DND-41 (cell line): ENCODE measurements at regions not wholly inside any gene's neighbourhood (a gene's known extent, or its start where the extent isn't known, plus 50 kb on each side); places are given as distances from the start of the nearest gene placed in this dataset.

Source experiments
- ATAC-seq: fragments of 200-7000 bp; cut with Tn5 transposase; 3 replicates; pipeline ENCODE4 v1.9.1; 2021; ENCODE audit warnings: low read depth; ENCODE audit not compliant: insufficient read depth
- DNase-seq: peaks from one replicate; pipeline ENCODE4 v3.0.0-alpha.2; 2020
- H2AFZ ChIP-seq: 2 replicates; pipeline ENCODE4 v1.6.0; 2012; ENCODE audit warnings: low read depth, low read length
- H3K27ac ChIP-seq: 2 replicates; pipeline ENCODE4 v1.5.1; 2012; ENCODE audit warnings: low read length, inconsistent platforms
- H3K27me3 ChIP-seq: fragments of 200-600 bp; sonication (generic); 2 replicates; pipeline ENCODE4 v1.6.0; 2012; ENCODE audit warnings: low read length, mild to moderate bottlenecking, inconsistent platforms; ENCODE audit not compliant: insufficient read depth, poor library complexity
- H3K36me3 ChIP-seq: 2 replicates; pipeline ENCODE4 v1.5.1; 2012; ENCODE audit warnings: low read length, inconsistent platforms; ENCODE audit not compliant: insufficient read depth
- H3K4me1 ChIP-seq: 2 replicates; pipeline ENCODE4 v1.5.1; 2012; ENCODE audit warnings: mild to moderate bottlenecking, low read length; ENCODE audit not compliant: insufficient read depth
- H3K4me2 ChIP-seq: 2 replicates; pipeline ENCODE4 v1.6.0; 2012; ENCODE audit warnings: mild to moderate bottlenecking, moderate library complexity, low read length, inconsistent platforms; ENCODE audit not compliant: insufficient read depth
- H3K4me3 ChIP-seq, 2 experiments: fragments of 200-600 bp in 1 of 2; shearing (Covaris generic) in 1 of 2; 2 replicates each; pipeline ENCODE4 v1.5.1; 2012 to 2016; ENCODE audit warnings: inconsistent platforms in 2 of 2, low read length in 2 of 2, mild to moderate bottlenecking in 2 of 2, low read depth in 1 of 2, moderate library complexity in 1 of 2
- H3K79me2 ChIP-seq: 2 replicates; pipeline ENCODE4 v1.6.0; 2012; ENCODE audit warnings: low read length, inconsistent platforms; ENCODE audit not compliant: insufficient read depth
- H3K9ac ChIP-seq: 2 replicates; pipeline ENCODE4 v1.6.0; 2012; ENCODE audit warnings: low read depth, mild to moderate bottlenecking, inconsistent platforms, low read length, moderate library complexity
- H3K9me3 ChIP-seq: 2 replicates; pipeline ENCODE4 v1.5.1; 2012; ENCODE audit warnings: low read length, moderate library complexity, mild to moderate bottlenecking, inconsistent platforms; ENCODE audit not compliant: insufficient read depth, severe bottlenecking
- H4K20me1 ChIP-seq: 2 replicates; pipeline ENCODE4 v1.6.0; 2012; ENCODE audit warnings: low read length; ENCODE audit not compliant: insufficient read depth
- EZH2 ChIP-seq: IDR thresholded peaks from 3 replicates; pipeline ENCODE4 v1.6.1; 2012; ENCODE audit warnings: borderline replicate concordance, low read depth, mild to moderate bottlenecking, moderate library complexity, low read length, inconsistent platforms; ENCODE audit not compliant: severe bottlenecking
- TF ChIP-seq, protein P1 (sequence below): IDR thresholded peaks from 2 replicates; pipeline ENCODE4 v1.5.1; 2012; ENCODE audit warnings: borderline replicate concordance, low read length, moderate library complexity, mild to moderate bottlenecking; ENCODE audit not compliant: poor library complexity, severe bottlenecking; ENCODE audit errors: extremely low read depth

GRCh38 chr4:72945719-72946336 is 123.7 kb downstream of the COX18 start:
- Histone ChIP-seq H4K20me1 (no peaks in the 10 kb centered on the region), H3K4me3 (no peak overlapping the region), H3K36me3 (no peaks in the 10 kb centered on the region), H2AFZ (no peak overlapping the region), H3K4me1 (no peaks in the 10 kb centered on the region), H3K79me2 (no peaks in the 10 kb centered on the region), H3K9ac (no peak overlapping the region), H3K4me2 (no peak overlapping the region), H3K9me3 (peaks cover 6% of the 10 kb centered on the region), H3K27ac (no peak overlapping the region), H3K27me3 (no peaks in the 10 kb centered on the region)
- no peak for DNase-seq
- TF ChIP-seq, protein P1, sequence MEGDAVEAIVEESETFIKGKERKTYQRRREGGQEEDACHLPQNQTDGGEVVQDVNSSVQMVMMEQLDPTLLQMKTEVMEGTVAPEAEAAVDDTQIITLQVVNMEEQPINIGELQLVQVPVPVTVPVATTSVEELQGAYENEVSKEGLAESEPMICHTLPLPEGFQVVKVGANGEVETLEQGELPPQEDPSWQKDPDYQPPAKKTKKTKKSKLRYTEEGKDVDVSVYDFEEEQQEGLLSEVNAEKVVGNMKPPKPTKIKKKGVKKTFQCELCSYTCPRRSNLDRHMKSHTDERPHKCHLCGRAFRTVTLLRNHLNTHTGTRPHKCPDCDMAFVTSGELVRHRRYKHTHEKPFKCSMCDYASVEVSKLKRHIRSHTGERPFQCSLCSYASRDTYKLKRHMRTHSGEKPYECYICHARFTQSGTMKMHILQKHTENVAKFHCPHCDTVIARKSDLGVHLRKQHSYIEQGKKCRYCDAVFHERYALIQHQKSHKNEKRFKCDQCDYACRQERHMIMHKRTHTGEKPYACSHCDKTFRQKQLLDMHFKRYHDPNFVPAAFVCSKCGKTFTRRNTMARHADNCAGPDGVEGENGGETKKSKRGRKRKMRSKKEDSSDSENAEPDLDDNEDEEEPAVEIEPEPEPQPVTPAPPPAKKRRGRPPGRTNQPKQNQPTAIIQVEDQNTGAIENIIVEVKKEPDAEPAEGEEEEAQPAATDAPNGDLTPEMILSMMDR, result no peak
- TF ChIP-seq EZH2, result no peak
- ATAC-seq, result no peak

DNA sequence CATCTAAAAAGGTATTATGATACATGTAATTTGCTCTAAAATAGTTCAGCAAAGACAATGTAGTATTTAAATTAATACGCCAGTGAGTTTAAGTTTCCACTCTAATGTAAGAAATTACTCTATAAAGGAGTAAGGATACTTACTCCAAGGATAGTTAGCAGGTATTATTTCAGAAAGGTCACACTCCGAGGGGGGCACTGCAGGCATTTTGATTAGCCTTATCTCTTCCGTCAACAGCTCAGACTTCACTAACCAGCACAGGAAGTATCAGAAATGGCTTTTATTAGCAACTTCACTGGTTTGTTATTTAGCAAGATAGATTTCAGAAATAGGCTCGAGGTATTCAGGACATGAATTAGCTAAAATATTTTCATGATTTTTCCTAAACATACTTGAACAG is 127.0 kb downstream of the COX18 start:
- DNase-seq (no peak), ATAC-seq (no peak)
- Histone ChIP-seq H3K36me3 (no peaks in the 10 kb centered on the region), H4K20me1 (no peaks in the 10 kb centered on the region), H3K27me3 (no peaks in the 10 kb centered on the region), H3K4me3 (no peak overlapping the region), H3K4me1 (no peaks in the 10 kb centered on the region), H2AFZ (no peak overlapping the region), H3K79me2 (no peaks in the 10 kb centered on the region), H3K9me3 (peaks cover 6% of the 10 kb centered on the region), H3K4me2 (no peak overlapping the region), H3K27ac (no peak overlapping the region), H3K9ac (no peak overlapping the region)
- TF ChIP-seq, protein P1, result no peak

DNA sequence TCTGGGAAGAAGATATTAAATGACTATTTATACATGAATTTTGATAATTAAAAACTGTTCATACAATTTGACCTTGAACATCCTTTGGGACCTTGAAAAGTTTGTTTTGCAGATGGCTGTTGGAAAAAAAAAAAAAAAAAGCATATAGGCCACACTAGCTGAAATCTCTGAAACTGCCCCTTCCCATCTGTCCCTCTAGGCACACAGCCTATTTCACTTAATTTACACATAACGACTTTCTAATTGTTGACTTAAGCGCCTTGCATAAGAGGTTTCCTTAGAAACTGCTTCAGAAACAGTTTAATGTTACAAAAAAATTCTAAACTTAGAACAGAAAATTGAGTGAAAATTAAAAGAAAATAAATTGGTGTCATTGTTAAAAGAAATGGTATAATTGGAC is 131.0 kb downstream of the COX18 start:
- Histone ChIP-seq H3K27ac (no peak overlapping the region), H3K27me3 (no peaks in the 10 kb centered on the region), H3K9me3 (no peaks in the 10 kb centered on the region), H3K36me3 (no peaks in the 10 kb centered on the region), H2AFZ (no peak overlapping the region), H3K4me2 (no peak overlapping the region), H4K20me1 (no peaks in the 10 kb centered on the region), H3K79me2 (no peaks in the 10 kb centered on the region), H3K4me3 (no peak overlapping the region), H3K9ac (no peak overlapping the region), H3K4me1 (no peaks in the 10 kb centered on the region)
- no peak for ATAC-seq
- no peak for TF ChIP-seq EZH2
- TF ChIP-seq, protein P1, result no peak
- DNase-seq, result no peak

DNA sequence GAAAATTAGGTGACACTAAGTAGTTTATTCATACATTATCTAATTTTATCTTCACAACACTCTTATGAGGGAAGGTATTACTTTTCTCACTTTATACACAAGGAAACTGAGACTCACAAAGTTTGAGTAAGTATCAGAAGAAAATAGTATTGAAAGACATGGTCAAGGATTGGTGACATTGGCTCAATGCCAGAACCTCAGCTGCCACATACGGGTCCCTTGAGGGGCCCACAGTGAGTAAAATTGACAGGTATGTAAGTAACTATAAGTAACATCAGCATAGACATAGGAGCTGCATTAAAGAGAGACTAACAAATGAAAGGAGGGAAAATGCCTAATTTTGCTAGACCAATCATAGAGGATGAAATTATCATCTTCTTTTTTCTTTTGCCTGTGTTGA is 134.1 kb downstream of the COX18 start:
- Histone ChIP-seq H3K4me3 (no peak overlapping the region), H3K79me2 (no peaks in the 10 kb centered on the region), H3K36me3 (no peaks in the 10 kb centered on the region), H3K27ac (no peak overlapping the region), H4K20me1 (no peaks in the 10 kb centered on the region), H3K4me2 (no peak overlapping the region), H3K27me3 (no peaks in the 10 kb centered on the region), H2AFZ (no peak overlapping the region), H3K4me1 (no peaks in the 10 kb centered on the region), H3K9me3 (no peaks in the 10 kb centered on the region), H3K9ac (no peak overlapping the region)
- DNase-seq (no peak), ATAC-seq (no peak)
- TF ChIP-seq, protein P1, result no peak
- TF ChIP-seq EZH2, result no peak
